LNCAP (cell line): ENCODE measurements at regions not wholly inside any gene's neighbourhood (a gene's known extent, or its start where the extent isn't known, plus 50 kb on each side); places are given as distances from the start of the nearest gene placed in this dataset.

Experiments used
- CTCF ChIP-seq: fragments of 450-650 bp; IDR thresholded peaks from 2 replicates; pipeline ENCODE4 v1.5.1; 2017; ENCODE audit warnings: mild to moderate bottlenecking

GRCh38 chr4:89379511-89380044 lies 72.0 kb upstream of the GPRIN3 start:
- TF ChIP-seq CTCF, result no peak

- TF ChIP-seq CTCF, result no peak
These were observed 65.8 kb upstream of the GPRIN3 start for GRCh38 chr4:89373394-89373793.

GRCh38 chr4:89371614-89372013 lies 64.0 kb upstream of the GPRIN3 start:
- TF ChIP-seq CTCF, result no peak

GRCh38 chr4:89369581-89369980 lies 62.0 kb upstream of the GPRIN3 start:
- no peak for TF ChIP-seq CTCF

GRCh38 chr4:89368861-89369260 lies 61.3 kb upstream of the GPRIN3 start:
- no peak for TF ChIP-seq CTCF

GRCh38 chr4:89365776-89366175 lies 58.2 kb upstream of the GPRIN3 start:
- no peak for TF ChIP-seq CTCF

GRCh38 chr4:89365375-89365774 lies 57.8 kb upstream of the GPRIN3 start:
- no peak for TF ChIP-seq CTCF

GRCh38 chr4:89364541-89364940 lies 56.9 kb upstream of the GPRIN3 start:
- no peak for TF ChIP-seq CTCF
